ENCODE measurements at regions not wholly inside any gene's neighbourhood (a gene's known extent, or its start where the extent isn't known, plus 50 kb on each side); places are given as distances from the start of the nearest gene placed in this dataset.
"Not testable (repeated sequence)": the region's sequence is repeated elsewhere in the genome, so short reads cannot be mapped to it uniquely, and the experiment has no call there.

DNA sequence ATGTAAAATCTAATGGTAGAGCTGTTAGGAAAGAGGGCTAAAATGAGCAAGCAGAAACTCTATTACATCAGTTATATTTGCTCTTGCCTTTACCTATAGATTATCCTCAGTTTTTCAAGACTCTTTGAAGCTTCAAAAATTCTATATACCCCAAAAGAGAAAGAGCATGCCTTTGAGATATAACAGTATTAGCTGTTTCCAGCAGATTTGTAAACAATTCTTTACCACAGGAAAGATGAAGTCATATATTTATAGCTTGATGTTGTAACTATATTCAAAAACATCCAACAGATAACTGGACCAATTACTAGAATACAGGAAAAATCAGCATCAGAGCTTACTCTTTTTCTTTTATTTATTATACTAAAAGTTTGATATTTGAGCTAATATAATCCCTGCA is 416.2 kb upstream of the TPK1 start:
- no peak for DNase-seq

DNA sequence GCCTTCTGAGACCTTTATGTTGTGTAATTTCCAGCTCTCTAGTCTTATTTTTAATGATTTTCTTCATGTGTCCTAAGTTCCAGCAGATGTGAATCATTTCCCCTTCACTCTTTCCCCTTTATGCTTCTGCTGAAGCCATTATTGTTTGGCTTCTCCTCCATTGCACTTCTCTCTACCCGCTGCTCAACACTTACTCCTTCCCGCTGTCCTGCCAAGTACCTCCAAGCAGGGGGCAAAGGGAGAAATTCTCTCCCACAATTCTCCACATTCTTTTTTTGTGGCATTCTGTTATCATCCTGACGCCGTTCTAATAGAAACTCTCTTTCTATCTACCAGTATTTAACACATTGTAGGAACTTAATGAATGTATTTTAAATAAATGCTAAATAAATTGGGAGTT is 388.9 kb upstream of the TPK1 start:
- no peak for DNase-seq

DNA sequence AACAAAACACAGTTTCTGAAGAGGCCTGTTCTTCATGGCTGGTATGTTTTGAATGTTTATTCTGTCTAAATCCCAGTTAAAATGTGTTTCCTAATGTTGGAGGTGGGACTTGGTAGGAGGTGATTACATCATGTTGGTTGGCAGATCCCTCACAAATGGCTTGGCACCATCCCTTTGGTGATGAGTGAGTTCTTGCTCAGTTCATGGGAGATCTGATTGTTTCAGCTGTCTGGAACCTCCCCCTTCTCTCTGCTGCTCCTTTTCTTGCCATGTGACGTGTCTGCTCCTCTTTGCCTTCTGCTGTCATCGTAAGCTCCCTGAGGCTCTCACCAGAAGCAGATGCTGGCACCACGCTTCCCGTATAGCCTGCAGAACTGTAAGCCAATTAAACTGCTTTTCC is 383.6 kb upstream of the TPK1 start:
- no peak for DNase-seq

DNA sequence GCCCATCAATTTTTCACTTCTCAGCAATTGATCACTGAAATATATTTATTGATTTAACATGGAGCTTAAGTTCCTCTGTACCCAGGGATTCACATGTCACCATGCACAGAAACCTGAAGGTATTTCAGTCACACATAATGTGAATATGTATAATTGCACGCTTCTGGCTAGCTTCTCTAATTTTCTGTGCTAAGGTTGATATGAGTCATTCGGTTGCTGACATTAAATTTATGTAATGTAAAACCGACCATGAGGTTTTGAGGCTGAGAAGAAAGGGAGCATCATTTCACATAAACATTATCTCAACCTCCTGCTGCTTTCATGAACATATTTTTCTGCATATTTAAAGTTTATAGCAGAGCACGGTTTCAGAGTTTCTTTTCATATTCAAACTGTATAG is 381.0 kb upstream of the TPK1 start:
- no peak for DNase-seq

DNA sequence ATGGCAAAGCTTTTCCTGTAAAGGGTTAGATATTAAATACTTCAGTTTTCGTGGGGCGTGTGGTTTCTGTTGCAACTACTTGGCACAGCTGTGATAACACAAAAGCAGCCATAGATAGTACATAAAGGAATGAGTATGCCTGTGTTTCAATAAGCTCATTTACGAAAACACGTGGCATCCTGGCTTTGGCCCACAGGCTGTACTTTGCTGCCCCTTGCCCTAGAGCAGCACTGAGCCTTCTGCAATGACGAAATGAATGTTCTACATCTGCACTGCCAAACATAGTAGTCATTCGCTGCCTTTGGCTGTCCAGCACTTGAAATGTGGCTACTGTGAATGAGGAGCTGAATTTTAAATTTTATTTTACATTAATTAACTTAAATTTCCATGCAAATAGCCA is 376.2 kb upstream of the TPK1 start:
- no peak for DNase-seq

DNA sequence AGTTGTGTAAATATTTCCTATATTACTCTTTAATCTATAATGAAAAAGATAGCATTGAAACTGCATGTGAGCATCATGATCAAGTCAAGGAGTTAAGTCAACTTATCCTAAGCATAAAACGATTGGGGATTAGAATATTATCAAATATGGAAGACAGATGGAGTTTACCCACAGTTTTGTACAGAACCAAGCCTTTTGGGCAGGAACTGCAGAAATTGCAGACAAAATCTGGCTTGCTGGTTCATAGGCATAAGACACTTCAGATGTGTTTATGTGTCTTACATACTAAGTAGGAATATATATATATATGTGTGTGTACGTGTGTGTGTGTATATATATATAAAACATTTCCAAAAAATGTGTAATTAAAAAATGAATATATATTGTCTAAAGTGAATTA is 375.4 kb upstream of the TPK1 start:
- no peak for DNase-seq

DNA sequence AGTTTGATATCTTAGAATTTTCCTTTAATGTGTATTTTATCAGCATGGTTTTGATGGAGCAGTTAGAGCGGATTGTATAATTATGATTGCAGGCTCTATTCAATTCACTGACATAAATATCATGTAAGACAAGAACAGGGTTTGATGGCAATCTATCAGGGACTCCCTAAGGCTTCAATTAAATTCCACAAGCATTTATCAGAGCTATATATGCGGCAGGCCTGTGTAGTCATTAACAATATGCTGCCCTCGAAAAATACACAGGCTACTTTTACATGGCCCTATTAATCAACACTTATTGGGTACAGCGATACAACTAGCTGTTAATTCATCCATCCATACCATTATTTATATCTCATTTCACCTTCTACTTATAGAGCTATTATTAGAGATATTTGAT is 358.1 kb upstream of the TPK1 start:
- DNase-seq: no peak

DNA sequence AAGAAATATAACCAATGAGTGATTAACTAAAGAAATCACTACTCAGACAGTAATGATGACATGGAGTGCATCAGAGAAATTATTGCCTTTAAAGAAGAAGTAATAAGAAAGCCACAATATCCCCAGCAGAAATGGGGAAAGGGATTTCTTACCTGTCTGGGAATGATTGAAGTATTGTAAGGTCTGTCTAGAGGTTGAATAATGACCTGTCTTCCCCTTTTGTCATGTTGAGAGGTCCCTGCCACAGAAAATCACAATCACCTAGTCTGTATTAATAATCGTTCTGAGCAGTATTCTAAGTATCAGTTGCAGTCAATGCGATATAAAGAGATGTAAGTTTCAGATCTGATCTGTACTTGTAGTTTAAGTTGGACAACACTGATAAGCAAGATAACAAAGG is 349.1 kb upstream of the TPK1 start:
- DNase-seq: no peak

DNA sequence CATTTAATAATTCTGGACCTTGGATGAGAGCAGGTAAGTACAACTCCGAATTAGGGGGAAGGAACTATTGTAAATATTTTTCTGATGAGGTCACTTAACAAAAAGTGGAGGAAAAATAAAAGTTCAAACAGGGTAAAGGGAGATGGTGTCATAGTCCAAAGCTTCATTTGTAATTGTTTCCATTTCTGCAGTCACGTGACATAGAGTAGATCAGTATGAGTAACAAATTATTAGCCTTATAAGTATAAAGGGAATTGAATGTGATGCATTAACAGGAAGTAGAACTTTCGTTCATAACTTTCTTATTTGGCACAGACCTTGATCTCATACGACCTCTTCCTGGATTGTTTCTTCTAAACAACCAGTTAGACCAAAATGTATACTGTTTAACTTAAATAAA is 347.2 kb upstream of the TPK1 start:
- DNase-seq: no peak

DNA sequence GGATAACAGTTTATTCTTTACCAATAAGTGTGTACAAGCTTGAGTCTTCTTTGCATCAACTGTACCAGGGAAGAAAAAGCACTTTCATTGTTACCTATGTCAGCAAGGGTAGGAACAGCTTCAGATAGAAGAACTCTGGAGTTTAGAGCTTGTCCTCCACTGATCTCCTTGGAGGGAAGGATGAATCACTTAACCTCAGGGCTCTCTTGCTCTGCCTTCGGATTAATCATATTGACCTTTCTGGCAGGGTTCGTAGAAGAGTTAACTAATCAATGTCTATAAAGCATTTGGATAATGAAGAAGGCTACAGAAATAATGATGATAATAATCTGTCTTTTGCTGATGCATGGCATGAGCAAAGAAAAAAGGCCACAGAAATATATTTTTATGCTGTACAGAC is 339.5 kb upstream of the TPK1 start:
- no peak for DNase-seq

DNA sequence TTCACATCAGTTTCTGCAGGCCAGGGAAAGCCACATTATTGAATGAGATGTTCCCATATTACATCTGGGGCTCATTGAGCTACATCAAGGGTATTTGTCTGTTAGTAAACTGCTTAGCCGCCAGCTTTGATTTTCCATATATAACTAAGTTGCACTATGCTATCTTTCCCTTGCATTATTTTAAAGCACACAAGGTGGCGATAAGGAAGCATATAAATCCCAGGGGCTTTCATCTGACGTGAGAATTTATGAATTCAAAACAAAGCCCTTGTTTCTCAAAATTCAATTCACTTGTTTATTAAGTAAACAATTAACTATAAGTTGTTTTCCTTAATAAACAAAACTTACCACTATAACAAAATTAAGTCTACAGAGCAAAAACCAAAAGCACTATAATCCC is 334.1 kb upstream of the TPK1 start:
- DNase-seq: no peak

DNA sequence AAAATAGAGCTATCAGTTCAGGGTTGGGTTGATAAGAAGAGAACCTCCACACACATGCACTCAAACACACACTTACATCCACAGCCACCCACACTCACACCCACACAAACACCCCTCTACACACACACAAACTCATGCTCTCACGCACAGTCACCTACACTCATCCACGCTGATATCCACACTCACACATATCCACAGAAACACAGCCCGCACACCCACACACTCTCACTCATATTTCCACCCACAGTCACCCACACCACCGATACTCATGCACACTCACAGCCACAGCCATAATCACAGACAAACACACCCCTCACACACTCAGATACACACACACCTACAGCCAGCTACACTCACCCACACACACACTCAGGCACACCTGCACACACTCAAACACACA is 333.0 kb upstream of the TPK1 start:
- no peak for DNase-seq

DNA sequence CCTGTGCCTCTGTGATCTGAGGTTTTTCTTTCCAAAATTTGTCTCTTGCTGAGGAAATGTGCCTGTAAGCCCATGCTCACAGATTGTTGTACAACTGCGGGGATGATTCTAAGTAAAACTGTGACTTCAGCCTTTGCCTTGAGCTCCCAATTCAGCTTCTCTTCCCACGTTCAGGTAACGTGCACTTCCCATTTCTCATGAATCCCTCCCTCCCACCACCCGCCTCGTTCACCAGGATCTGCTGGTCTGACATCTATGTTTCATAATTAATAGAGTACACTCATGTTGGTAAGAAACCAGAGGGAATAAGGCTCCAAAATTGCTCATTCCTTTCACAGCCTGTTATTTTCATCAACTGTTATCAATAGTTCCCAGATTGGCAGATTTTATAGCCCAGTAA is 332.6 kb upstream of the TPK1 start:
- no peak for DNase-seq

DNA sequence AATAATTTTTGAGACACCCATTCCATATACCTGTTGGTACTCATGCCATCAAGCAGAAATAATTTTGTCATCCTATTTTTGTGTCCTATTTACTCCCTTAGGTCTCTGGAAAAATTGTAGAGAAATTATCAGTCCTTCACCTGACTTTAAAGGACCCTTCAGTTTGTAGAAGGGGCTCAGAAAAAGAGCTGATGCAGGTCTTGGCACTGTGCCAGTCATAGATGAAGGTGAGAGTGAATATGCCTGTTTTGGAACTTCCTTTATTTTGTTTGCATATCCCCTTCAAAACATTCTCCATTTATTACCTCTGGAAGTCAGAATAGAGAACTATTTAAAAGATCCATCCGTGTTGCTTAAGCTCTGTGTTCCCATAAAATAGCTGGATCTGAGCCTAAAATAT is 321.0 kb upstream of the TPK1 start:
- no peak for DNase-seq

DNA sequence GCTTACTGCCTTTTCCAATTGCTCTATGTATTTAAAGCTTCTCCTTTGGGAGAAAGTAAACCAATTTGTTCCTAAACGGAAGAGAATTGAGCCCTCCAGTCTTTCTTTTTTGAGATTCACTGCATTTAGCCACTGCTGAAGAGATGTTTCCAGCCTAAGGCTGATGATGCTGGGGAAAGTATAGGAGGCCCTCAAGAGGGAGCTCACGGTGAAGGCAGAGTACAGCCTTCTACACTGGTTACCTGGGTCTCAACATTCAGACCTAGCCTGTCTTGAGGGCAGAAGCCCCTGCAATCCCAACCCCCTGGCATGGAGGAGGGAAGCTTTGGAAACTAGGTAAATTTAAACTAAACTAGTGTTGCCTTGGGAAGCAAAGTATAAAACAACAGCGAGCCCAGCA is 316.7 kb upstream of the TPK1 start:
- DNase-seq: no peak

DNA sequence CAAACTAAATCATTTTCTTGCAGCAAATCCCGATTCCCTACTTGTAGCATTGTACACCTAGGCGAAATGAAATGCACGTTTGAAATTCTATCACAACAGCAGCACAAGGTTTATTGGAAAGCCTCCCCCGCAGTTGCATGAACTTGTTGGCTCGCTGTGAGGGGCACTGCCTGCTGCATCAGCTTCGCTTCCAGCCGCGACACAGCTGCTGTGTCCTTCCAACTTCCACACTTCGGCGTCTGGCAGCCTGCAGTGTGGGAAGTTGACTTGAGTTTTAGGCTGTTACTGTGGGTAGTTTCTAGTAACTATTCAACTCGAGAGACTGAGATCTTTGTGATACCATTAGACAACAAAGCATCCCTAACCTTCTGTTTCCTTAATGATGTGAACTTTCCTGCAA is 315.8 kb upstream of the TPK1 start:
- DNase-seq: no peak

DNA sequence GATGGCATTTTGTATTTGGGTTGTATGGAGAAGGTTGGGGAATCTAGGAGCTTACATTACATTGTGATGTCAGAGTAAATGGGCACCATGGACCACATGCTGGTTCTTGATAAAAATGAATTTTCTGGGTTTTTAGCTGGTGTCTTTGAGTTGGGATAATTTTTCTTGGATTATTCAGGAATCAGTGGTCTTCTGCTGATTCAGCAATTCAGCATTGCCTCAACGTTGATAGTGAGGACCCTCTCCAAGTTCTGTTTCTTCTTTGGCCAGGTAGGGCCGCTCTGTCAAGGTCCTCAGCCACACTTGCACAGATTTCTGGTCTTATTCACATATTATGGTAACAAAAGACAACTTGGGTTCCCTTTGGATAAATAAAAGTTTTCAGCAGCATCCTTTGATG is 312.0 kb upstream of the TPK1 start:
- DNase-seq: no peak

DNA sequence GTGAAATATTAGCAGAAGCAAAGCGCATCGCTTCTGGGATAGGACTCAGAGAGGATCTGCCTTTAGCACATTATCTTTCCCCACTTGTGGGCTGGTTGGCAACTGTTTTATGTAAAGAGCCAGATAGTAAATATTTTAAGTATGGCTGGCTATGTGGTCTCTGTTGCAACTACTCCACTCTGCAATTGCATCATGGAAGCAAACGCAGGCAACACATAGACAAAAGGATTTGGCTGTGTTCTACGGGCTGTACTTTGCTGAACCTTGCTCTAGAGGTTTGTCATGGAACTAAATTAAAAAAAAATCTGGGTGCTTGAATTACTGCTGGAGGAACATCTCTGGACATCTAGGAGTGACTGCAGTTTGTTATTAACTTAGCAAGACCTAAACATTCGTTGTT is 307.8 kb upstream of the TPK1 start:
- no peak for DNase-seq

DNA sequence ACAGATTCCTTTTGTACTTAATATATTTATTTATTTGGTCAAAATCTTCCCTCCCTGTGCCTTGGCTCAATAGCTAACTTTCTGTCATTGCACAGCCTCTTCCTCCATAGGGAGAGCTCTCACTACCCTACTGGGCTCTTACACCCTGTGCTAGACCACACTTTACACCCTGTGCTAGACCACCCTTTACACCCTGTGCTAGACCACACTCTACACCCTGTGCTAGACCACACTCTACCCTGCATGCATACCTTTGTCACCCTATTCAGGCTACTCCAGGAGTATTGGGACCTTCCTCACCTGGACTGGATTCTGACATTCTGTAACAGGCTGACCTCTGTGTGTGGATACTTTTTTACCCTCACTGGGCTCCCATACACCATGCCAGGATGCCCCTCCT is 298.5 kb upstream of the TPK1 start:
- DNase-seq: no peak

DNA sequence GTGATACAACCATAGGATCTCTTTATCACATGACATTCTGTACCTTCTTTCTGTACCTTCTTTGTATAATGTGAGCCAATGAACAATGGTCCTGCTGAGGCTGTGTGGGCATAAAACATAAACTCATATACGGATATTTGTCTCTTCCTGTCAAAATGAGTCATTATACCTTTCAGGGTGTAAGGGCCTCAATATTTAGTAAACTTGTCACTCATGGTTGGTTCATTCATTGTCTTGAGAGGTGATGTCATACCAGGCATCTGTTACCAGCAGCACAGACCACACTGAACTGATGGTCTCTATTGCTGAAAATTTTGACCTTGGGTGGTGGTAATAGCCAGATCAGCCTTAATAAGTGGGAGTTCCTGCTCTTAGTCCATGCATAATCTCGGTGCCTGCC is 287.6 kb upstream of the TPK1 start:
- DNase-seq: no peak

DNA sequence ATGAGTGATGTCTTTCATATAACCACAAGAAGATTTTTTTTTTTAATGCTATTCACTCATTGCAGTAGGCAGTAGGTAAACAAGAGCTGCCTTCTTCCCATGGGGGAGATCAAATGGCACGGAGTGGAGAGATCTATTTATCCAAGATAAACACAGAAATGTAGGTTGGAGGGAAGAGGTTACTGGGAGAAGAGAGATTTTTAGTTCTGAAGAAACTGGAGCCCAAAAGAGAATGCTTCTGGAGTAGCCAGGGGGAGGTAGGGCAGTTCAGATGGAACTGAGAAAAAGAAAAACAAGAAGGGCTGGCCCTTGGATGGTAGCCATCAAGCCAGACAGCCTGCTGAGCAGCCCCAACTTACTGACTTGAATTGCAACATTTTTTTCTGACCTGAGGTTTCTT is 270.1 kb upstream of the TPK1 start:
- DNase-seq: no peak

DNA sequence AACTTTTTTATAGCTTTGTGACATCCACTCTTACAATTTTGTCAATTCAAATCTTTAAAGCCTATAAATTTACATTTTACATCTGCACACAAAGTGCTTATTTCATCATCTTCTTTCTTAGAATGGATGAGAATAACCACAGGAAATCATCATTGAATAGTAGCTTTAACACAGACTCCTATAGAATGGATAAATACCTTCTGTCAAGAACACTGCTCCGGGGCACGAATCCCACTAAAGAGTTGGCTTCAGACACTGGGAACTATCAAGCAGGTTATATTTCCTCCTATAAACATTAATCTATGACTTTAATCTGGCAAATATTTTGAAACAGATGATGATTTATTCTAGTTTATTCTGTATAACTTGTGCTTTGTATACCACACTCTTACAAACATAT is 269.7 kb upstream of the TPK1 start:
- no peak for DNase-seq

DNA sequence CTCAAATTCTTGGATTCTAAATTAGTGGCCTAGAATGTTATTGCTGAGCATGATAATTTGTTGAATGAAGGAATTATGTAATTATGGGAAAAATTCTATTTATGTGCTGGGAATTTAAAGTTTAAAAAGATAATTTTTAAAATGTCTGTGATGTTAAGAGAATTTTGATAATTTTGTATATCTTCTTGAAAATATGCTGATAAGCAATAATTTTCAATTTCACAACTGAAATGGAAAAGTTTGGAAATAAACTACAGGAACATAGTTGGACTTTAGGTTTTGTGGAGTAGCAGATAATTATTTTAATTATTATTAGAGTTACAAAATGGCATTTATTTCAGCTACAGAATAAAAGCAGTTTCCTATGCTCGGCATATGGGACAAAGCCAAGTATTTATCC is 268.5 kb upstream of the TPK1 start:
- no peak for DNase-seq

DNA sequence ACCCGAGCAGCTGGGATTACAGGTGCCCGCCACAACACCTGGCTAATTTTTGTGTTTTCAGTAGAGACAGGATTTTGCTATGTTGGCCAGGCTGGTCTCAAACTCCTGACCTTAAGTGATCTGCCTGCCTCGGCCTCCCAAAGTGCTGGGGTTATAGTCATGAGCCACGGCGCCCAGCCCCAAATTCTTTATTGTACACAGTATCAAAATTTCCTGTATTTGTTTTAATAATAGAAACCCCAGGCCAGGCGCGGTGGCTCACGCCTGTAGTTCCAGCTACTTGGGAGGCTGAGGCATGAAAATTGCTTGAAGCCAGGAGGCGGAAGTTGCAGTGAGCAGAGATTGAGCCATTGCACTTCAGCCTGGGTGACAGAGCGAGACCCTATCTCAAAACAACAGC is 266.3 kb upstream of the TPK1 start:
- not testable (repeated sequence) for DNase-seq

DNA sequence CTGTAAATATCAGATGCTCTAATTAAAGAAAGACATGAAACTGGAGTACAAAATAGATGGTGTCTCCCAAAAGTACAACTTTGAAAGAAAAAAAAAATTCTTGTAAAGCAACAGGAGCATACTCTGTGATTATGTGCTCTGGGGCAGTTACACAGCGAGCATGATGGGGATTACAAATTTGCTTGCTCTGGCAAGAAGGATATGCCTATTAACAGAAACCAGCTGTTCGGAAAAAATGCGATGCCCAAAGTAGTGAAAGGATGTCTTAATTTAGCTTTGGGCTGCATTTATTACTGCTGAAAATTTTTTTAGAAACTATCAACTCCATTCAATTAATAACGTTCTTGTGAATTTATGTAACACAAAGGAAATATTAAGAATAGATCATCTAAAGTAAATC is 256.9 kb upstream of the TPK1 start:
- no peak for DNase-seq

DNA sequence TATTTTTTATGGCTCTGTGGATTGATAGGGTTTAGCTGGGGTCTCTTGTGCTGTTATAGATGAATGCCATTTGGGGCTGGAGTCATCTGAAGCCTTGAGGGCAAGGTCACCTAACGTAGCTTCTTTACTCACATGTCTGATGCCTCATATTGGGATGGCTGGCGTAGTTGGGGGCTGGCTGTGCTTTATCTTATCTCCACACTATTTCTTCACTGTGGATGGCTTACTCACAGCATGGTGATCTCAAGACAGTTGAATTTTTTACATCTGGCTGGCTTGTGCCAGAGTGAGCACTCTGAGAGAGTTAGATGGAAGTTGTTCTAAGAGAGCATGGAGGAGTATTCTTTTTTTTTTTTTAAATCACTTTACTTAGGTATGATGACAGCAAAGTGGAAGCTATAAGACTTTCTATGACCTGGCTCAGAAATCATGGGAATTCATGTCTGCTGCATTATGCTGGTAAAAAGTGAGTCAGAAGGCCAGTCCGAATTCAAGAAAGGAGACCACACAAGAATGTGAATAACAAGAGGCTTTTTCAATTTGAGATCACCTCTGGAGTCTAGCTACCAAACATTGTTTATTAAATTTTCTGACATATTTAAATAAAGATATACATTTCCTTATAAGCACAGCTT is 252.4 kb upstream of the TPK1 start:
- DNase-seq: no peak
